HG02973 (cell line): ENCODE measurements at regions not wholly inside any gene's neighbourhood (a gene's known extent, or its start where the extent isn't known, plus 50 kb on each side); places are given as distances from the start of the nearest gene placed in this dataset.
"Not testable (repeated sequence)": the region's sequence is repeated elsewhere in the genome, so short reads cannot be mapped to it uniquely, and the experiment has no call there.

Experiments
- ATAC-seq: cut with Tn5 transposase; IDR thresholded peaks from one replicate; pipeline ENCODE4 v1.9.1; 2021; ENCODE audit warnings: moderate library complexity; ENCODE audit not compliant: unreplicated experiment

DNA sequence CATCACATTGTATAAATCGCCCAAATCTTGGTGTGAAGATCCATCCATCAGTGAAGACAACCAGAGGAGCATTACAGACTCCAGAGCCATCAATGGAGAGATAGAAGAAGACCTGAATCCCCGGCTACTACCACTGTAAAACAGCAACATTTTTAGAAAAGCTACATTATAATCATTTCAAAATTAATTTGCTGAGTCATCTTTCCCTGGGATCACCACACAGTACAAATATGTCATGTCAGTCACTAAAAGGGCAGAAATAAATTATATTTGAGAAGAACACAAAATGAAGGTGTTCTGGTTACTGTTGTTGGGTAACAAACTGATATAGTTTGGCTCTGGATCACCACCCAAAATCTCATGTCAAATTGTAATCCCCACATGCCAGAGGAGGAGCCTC is 218.5 kb upstream of the STT3B start:
- ATAC-seq = no peak

- no peak for ATAC-seq
These were observed 213.4 kb upstream of the STT3B start for GRCh38 chr3:31319332-31319731.

GRCh38 chr3:31321620-31322019 is 211.1 kb upstream of the STT3B start:
- ATAC-seq = no peak

- ATAC-seq = no peak
These were observed 210.3 kb upstream of the STT3B start for GRCh38 chr3:31322460-31322859.

DNA sequence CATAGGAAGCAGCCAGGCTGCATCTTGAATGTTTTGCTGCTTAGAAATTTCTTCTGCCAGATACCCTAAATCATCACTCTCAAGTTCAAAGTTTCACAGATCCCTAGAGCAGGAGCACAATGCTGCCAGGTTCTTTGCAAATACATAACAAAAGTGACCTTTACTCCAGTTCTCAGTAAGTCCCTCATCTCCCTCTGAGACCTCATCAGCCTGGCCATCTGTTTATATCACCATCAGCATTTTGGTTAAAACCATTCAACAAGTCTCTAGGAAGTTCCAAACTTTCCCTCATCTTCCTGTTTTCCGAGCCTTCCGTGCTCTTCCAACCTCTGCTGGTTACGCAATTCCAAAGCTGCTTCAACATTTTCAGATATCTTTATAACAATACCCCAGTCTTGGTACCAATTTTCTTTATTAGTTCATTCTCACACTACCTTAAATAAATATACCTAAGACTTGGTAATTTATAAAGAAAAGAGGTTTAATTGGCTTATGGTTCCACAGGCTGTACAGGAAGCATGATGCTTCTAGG is 204.8 kb upstream of the STT3B start:
- ATAC-seq = not testable (repeated sequence)

- no peak for ATAC-seq
These were observed 201.4 kb upstream of the STT3B start for GRCh38 chr3:31331278-31331677.

DNA sequence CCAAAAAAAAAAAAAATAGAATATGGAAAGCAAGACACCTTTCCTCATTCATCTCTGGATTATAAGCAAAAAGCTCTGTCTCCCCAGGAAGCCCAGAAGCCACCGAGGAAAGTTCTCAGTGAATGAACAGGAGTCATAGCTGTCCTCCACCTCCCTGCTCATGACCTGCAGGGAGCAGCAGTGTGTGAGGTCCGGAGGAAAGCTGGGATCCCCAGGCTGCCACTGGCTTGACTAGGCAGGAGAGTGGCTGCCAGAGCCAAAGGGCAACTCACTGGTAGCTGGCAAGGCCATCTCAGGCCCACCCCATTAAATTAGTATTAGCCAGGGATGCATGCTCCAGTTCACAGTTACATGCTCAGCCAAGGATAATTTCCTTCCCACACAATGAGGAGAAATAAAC is 191.6 kb upstream of the STT3B start:
- ATAC-seq = no peak

- ATAC-seq = no peak
These were observed 189.7 kb upstream of the STT3B start for GRCh38 chr3:31343075-31343474.

DNA sequence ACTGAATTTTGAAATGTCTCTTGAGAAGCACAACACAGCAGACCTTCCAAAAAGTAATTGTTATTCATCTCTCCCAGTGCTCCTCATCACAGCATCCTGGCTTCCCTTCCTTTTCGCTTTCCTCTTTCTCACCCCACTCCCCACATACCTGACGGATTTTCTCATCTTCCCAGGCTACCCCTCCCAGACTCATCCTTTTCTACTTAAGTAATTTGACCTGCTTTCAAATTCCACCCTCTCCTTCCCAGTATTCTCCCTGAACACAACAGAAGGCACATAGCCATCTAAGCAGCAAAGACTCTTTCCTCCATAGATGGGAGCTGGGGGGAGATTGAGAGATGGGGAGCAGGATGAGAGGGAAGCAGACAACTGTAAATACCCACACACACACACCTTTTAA is 187.1 kb upstream of the STT3B start:
- no peak for ATAC-seq

GRCh38 chr3:31346542-31346979 is 186.2 kb upstream of the STT3B start:
- ATAC-seq = no peak

- ATAC-seq = no peak
These were observed 183.6 kb upstream of the STT3B start for GRCh38 chr3:31349001-31349748.

GRCh38 chr3:31350307-31350706 is 182.4 kb upstream of the STT3B start:
- no peak for ATAC-seq

DNA sequence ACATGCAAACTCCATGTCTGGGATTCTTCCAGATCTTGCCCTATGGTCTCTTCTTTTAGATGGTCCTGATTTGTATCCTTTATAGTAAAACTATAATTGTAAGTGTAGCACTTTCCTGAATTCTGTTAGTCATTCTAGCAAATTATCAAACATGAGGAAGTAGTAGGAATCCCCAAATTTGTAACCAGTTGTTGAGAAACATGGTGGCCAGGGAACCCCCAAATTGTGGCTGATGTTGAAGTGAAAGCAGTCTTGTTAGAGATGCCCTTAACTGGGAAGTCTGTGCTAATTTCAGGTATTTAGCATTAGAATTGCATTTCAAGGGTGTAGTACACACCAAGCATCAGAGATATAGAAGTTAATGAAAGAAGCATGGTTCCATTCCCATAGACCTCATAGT is 180.4 kb upstream of the STT3B start:
- ATAC-seq = no peak

GRCh38 chr3:31353166-31353565 is 179.6 kb upstream of the STT3B start:
- no peak for ATAC-seq

DNA sequence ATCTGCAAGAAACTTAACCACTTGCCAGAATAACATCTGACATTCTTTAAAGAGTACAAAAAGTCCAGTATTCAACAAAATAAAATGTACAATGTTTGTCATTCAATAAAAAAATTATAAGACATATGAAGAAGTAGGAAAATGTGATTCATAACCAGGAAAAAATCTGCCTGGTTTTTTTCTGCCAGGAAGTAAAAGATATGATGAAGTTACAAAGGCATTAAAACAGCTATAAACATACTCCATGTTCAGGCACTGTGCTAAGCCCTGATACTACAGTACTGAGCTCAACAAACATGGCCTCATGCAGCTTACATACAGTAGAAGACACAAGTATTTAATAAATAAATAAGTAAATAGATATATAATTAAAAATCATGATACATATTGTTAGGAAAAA is 178.4 kb upstream of the STT3B start:
- ATAC-seq = no peak

DNA sequence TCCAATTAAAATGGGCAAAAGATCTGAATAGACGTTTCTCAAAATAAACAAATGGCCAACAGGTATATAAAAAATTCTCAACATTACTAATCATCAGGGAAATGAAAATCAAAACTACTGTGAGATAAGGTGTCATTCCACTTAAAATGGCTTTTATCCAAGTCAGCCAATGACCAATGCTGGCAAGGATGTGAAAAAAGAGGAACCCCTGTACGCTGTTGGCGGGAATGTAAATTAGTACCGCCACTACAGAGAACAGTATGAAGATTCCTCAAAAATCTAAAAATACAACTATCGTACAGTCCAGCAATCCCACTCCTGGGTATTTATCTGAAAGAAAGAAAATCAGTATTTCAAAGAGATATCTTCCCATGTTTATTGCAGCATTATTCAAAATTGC is 176.9 kb upstream of the STT3B start:
- ATAC-seq = no peak

GRCh38 chr3:31356941-31357340 is 175.8 kb upstream of the STT3B start:
- no peak for ATAC-seq

GRCh38 chr3:31357451-31357850 is 175.3 kb upstream of the STT3B start:
- no peak for ATAC-seq

DNA sequence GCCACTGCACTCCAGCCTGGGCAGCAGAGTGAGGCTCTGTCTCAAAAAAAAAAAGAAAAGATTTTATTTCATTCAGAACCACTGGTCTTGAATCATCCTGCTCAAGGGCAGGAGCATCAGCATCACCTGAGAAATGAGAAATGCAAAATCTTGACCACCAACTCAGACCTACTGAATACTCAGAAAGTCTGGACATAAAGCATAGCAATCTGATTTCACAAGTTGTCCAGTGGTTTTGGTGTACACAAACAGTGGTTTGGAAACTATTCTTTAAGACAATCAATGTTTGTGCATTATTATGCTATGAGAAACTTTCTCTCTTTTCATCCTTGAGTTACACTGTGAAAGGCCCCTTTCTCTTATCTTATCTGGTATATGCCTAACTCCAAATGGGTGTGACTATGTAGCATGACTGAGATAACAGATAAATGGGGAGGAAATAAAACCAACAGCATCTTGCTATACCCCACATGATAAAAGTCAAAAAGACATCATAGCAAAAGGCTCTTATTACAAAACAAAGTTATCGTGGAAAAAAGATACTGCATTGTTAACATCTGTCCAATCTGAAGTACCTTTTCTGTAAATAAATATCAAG is 174.2 kb upstream of the STT3B start:
- ATAC-seq = no peak

DNA sequence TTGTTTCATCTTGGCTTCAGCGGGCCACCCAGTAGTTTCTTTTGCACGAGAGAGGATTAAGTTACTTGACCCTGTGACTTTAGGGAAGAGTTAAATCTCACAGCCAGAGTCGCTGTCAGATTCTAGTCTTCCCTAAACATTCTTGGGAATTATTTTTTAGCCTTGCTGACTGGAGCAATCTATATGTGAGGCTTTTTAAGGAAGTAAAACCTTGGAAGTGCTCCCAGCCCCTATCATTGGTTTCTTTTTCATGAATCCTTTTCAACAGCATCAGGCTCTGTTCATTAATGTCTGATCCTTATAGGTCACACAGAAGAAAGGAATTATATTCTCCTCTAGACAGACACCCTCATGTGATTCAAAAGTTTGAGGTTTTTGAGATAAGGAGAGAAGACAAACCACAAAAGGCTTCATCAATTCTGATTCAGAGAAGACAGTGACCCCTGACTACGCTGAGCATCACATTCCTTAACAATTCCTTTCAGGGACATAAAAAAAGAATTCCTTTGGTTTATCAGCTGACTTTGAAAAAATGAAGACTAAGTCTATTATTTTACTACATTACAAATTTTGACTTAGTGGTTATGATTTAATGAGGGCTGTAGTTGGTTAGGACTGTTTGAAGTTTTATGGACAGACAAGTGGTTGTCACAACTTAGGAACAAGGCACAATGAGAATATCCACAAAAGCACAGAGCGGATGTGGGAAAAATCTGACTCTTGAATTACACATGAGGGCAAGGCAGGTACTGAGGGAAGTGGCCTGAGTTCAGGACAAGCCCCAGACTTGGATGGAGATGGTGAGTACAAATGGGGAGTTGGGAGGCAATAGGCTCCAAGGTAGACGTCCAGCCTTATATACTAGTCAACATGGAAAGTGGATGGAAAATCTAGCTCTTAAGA is 171.1 kb upstream of the STT3B start:
- no peak for ATAC-seq

DNA sequence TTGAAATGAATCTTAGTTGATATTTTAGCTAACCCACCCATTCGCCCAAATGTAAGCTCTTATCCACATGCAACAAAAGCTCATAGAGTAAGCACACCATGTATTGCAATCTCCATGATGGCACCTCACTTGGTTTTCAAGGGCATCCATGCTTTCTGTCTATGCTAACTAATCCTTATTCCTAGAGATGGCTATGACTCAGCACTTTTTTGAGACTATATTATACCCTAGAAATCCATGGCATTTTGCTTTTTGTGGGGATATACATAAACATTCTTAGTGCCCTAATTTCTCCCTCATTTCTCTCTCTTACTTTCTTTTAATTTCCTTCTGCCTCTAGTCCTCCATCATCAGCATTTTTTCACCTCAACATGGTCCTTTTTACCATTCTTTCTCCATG is 168.5 kb upstream of the STT3B start:
- no peak for ATAC-seq

GRCh38 chr3:31364711-31365110 is 168.0 kb upstream of the STT3B start:
- no peak for ATAC-seq
